A549 (cell line): ENCODE measurements at regions not wholly inside any gene's neighbourhood (a gene's known extent, or its start where the extent isn't known, plus 50 kb on each side); places are given as distances from the start of the nearest gene placed in this dataset.

Experiments
- ATAC-seq, 2 experiments: fragments of 200-7000 bp in 1 of 2; fragments of >200 bp in 1 of 2; cut with Nextera tagmentation in 1 of 2; cut with Tn5 transposase in 1 of 2; 3 replicates each; pipeline versions ENCODE4 v1.8.0 to v1.9.1; 2018 to 2020; ENCODE audit warnings: mild to moderate bottlenecking in 1 of 2, moderate library complexity in 1 of 2
- CTCF ChIA-PET: fragments of 300-600 bp; sonication (Branson Sonifier 250); formaldehyde crosslinking; extraction: SDS; loops from one replicate; lab custom pipeline; 2021; ENCODE audit warnings: antibody characterized with exemption, inconsistent platforms; lab: Yijun Ruan, JAX
- POLR2A ChIA-PET: fragments of 350-600 bp; formaldehyde crosslinking; extraction: SDS; loops from one replicate; lab custom pipeline; 2021; ENCODE audit warnings: antibody characterized with exemption, inconsistent platforms; lab: Yijun Ruan, JAX
- DNase-seq, 2 experiments: peaks; one replicate each; pipeline versions ENCODE4 v3.0.0 to v3.0.0-alpha.2; 2011 to 2016; ENCODE audit warnings: low read depth in 1 of 2, low spot score in 1 of 2
- FAIRE-seq: peaks from 2 replicates; lab custom pipeline; 2011; peaks lifted over from hg19 to GRCh38; lab: Jason Lieb, UNC
- H3K27ac ChIP-seq, 2 experiments: fragments of >200 bp; sonication (Bioruptor Twin); formaldehyde crosslinking; 3 replicates each; pipeline ENCODE4 v1.5.1; 2016 to 2017
- H3K4me1 ChIP-seq: fragments of >200 bp; sonication (Bioruptor Twin); formaldehyde crosslinking; 3 replicates; pipeline ENCODE4 v1.6.1; 2016
- H3K4me2 ChIP-seq: fragments of >200 bp; sonication (Bioruptor Twin); formaldehyde crosslinking; 3 replicates; pipeline ENCODE4 v1.6.1; 2016
- H3K4me3 ChIP-seq: fragments of >200 bp; sonication (Bioruptor Twin); formaldehyde crosslinking; 3 replicates; pipeline ENCODE4 v1.5.1; 2016
- H3K9me3 ChIP-seq: fragments of >200 bp; sonication (Bioruptor Twin); formaldehyde crosslinking; 3 replicates; pipeline ENCODE4 v1.6.1; 2016
- CBX2 ChIP-seq: fragments of 200-600 bp; sonication (generic); IDR thresholded peaks from 2 replicates; pipeline ENCODE4 v1.6.1; 2016; ENCODE audit warnings: low read depth, mild to moderate bottlenecking, borderline replicate concordance
- CHD4 ChIP-seq: fragments of 200-600 bp; sonication (generic); IDR thresholded peaks from 2 replicates; pipeline ENCODE4 v1.6.1; 2016; ENCODE audit warnings: antibody characterized with exemption, mild to moderate bottlenecking, borderline replicate concordance
- ELK1 ChIP-seq: fragments of 150-350 bp; IDR thresholded peaks from 2 replicates; pipeline ENCODE4 v1.6.1; 2014; ENCODE audit warnings: low read depth, mild to moderate bottlenecking, low read length
- EP300 ChIP-seq, 2 experiments: fragments of >200 bp; sonication (Bioruptor Twin); formaldehyde crosslinking; IDR thresholded peaks; 2 replicates in 1 of 2; 3 replicates in 1 of 2; pipeline ENCODE4 v1.6.1; 2016 to 2017
- FOXS1 ChIP-seq: fragments of 250-450 bp; sonication (Bioruptor Pico); IDR thresholded peaks from 2 replicates; pipeline ENCODE4 v1.5.0; 2020; ENCODE audit warnings: mild to moderate bottlenecking, moderate library complexity
- HOXB13 ChIP-seq: fragments of 250-450 bp; sonication (Bioruptor Pico); IDR thresholded peaks from 2 replicates; pipeline ENCODE4 v1.5.0; 2020; ENCODE audit warnings: low read depth, mild to moderate bottlenecking, moderate library complexity
- JUNB ChIP-seq: fragments of >200 bp; sonication (Bioruptor Twin); formaldehyde crosslinking; IDR thresholded peaks from 2 replicates; pipeline ENCODE4 v1.6.1; 2016
- MAFK ChIP-seq: fragments of 450-650 bp; IDR thresholded peaks from 2 replicates; pipeline ENCODE4 v1.6.1; 2014; ENCODE audit not compliant: partially characterized antibody
- MAX ChIP-seq: IDR thresholded peaks from 2 replicates; pipeline ENCODE4 v1.6.1; 2012
- MYC ChIP-seq: IDR thresholded peaks from 2 replicates; pipeline ENCODE4 v1.6.1; 2012; ENCODE audit warnings: mild to moderate bottlenecking, inconsistent platforms, low read length, improper control_type of control experiment, borderline replicate concordance
- PHF8 ChIP-seq: fragments of 200-600 bp; sonication (generic); IDR thresholded peaks from 2 replicates; pipeline ENCODE4 v1.6.1; 2016; ENCODE audit warnings: low read depth, mild to moderate bottlenecking, antibody characterized with exemption, moderate library complexity, borderline replicate concordance
- POLR2AphosphoS2 ChIP-seq: conservative IDR thresholded peaks from 2 replicates; pipeline ENCODE4 v1.6.1; 2012; ENCODE audit warnings: low read length, improper control_type of control experiment, inconsistent platforms
- RCOR1 ChIP-seq: fragments of 150-350 bp; IDR thresholded peaks from 2 replicates; pipeline ENCODE4 v1.6.1; 2014; ENCODE audit warnings: antibody characterized with exemption, low read length, low read depth
- USF2 ChIP-seq: fragments of 450-650 bp; IDR thresholded peaks from 2 replicates; pipeline ENCODE4 v1.6.1; 2014; ENCODE audit warnings: antibody characterized with exemption
- WGBS: methylation state at CpG from one replicate; pipeline ENCODE4 v1.1.6; 2017; ENCODE audit errors: missing lambda C conversion rate; 5-methylcytosine and 5-hydroxymethylcytosine counted together
- TF ChIP-seq, protein P1 (sequence below): fragments of 250-450 bp; sonication (Bioruptor Pico); IDR thresholded peaks from 2 replicates; pipeline ENCODE4 v1.5.0; 2020; ENCODE audit warnings: low read depth, mild to moderate bottlenecking, moderate library complexity
- TF ChIP-seq, protein P2 (sequence below): IDR thresholded peaks from 2 replicates; pipeline ENCODE4 v1.6.1; 2012; ENCODE audit warnings: low read depth, borderline replicate concordance

- FAIRE-seq (no peak), ATAC-seq (no peak), DNase-seq (no peak)
- TF ChIP-seq ELK1 (no peak), PHF8 (no peak), CHD4 (no peak), FOXS1 (CRISPR knock-in tag) (no peak), MAX (no peak), MYC (no peak), JUNB (no peak), POLR2AphosphoS2 (no peak), EP300 (IDR thresholded peaks at IDR 0.05) (no peak)
- TF ChIP-seq, protein P1, sequence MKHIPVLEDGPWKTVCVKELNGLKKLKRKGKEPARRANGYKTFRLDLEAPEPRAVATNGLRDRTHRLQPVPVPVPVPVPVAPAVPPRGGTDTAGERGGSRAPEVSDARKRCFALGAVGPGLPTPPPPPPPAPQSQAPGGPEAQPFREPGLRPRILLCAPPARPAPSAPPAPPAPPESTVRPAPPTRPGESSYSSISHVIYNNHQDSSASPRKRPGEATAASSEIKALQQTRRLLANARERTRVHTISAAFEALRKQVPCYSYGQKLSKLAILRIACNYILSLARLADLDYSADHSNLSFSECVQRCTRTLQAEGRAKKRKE: no peak
- CTCF ChIA-PET: interaction anchor here (1.1 to 1.6 kb wide), 3 partner anchors 9 to 50 kb away, joined by 3 to 4 read pairs (median 3); no protein-coding TSS in a partner anchor
- Histone ChIP-seq H3K4me1 (peaks cover 4% of the 10 kb centered on the region; the same call in 2 of the 3 replicates), H3K9me3 (peaks cover 3% of the 10 kb centered on the region; the same call in 2 of the 3 replicates), H3K27ac (no peak overlapping the region), H3K4me3 (no peak overlapping the region), H3K4me2 (no peak overlapping the region)
- 67% methylated on average over 16 of the region's 16 CpGs for WGBS
- POLR2A ChIA-PET: no interaction called here
Observed at GRCh38 chr11:64499261-64500004, 56.3 kb upstream of the SLC22A11 start.

DNA sequence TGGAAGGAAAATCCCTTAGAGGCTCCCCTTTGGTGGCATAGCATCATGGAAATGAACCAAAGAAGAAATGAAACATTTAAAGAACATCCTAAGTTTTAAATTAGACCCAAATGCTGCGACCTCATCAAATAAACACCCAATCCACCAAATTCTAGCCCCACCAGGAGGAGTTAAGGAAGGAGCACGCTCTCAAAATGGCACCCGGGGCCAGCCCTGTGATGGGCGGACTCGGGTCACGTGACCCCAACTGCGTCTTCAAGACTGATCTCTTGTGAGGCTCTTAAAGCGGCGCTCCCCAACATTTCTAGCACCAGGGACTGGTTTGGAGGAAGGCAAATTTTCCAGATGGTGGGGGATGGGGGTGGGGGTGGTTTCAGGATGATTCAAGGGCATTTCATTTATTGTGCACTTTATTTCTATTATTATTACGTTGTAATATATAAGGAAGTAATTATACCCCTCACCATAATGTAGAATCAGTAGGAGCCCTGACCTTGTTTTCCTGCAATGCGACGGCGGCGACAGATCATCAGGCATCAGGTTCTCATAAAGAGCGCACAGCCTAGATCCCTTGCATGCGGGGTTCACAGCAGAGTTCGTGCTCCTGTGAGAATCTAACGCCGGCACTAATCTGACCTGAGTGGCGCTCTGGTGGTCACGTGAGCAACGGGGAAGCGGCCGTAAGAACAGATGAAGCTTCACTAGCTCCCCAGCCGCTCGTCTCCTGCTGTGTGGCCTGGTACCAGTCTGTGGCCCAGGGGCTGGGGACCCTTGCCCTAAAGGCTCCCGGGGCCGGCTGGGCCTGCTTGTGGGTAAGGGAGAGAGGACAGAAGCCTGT is 55.3 kb upstream of the SLC22A11 start:
- H3K4me2 ChIP-seq: no peak overlapping the region
- peaks cover 4% of the 10 kb centered on the region; the same call in 2 of the 3 replicates for H3K4me1 ChIP-seq
- TF ChIP-seq USF2 (peak; percentile 71), MAX (no peak), HOXB13 (CRISPR knock-in tag) (no peak)
- TF ChIP-seq, all 56 proteins: peak for 1
- peak in 1 of 2 experiments; percentile 44 for DNase-seq
- Histone ChIP-seq H3K27ac (no peak overlapping the region), H3K9me3 (peaks cover 13% of the 10 kb centered on the region; the same call in 2 of the 3 replicates), H3K4me3 (no peak overlapping the region)
- ChIA-PET POLR2A (no interaction called here), CTCF (interaction anchor here (1.0 to 1.4 kb wide), 4 partner anchors 14 to 152 kb away, joined by 3 to 4 read pairs (median 3); no protein-coding TSS in a partner anchor)
- FAIRE-seq: no peak
- peak in 1 of 2 experiments; percentile 45; a peak in 2 of 6 replicates for ATAC-seq
- 64% methylated on average over 26 of the region's 28 CpGs for WGBS

- H3K4me2 ChIP-seq: peak overlapping the region; percentile 40; the same call in 2 of the 3 replicates
- no peak overlapping the region for H3K27ac ChIP-seq
- ChIA-PET POLR2A (no interaction called here), CTCF (interaction anchor here (1.0 to 1.4 kb wide), 3 partner anchors 28 to 151 kb away, joined by 3 to 4 read pairs (median 3); no protein-coding TSS in a partner anchor)
- TF ChIP-seq RCOR1 (no peak), USF2 (no peak), CBX2 (no peak), POLR2AphosphoS2 (no peak), MAFK (no peak)
- TF ChIP-seq, protein P2, sequence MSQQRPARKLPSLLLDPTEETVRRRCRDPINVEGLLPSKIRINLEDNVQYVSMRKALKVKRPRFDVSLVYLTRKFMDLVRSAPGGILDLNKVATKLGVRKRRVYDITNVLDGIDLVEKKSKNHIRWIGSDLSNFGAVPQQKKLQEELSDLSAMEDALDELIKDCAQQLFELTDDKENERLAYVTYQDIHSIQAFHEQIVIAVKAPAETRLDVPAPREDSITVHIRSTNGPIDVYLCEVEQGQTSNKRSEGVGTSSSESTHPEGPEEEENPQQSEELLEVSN: no peak
- DNase-seq (no peak), FAIRE-seq (no peak), ATAC-seq (peak in 1 of 2 experiments; percentile 33; a peak in 1 of 6 replicates)
- no peak overlapping the region for H3K4me3 ChIP-seq
- WGBS: 28% methylated on average over 14 of the region's 14 CpGs
- H3K4me1 ChIP-seq: peaks cover 4% of the 10 kb centered on the region; the same call in 2 of the 3 replicates
- H3K9me3 ChIP-seq: peaks cover 14% of the 10 kb centered on the region; the same call in 2 of the 3 replicates
Observed at GRCh38 chr11:64501500-64502427, 54.0 kb upstream of the SLC22A11 start.
